GM04504 (cell line): ENCODE measurements at regions not wholly inside any gene's neighbourhood (a gene's known extent, or its start where the extent isn't known, plus 50 kb on each side); places are given as distances from the start of the nearest gene placed in this dataset.

Source experiments
- DNase-seq: peaks from one replicate; pipeline ENCODE4 v3.0.0-alpha.2; 2012; ENCODE audit warnings: low read depth

DNA sequence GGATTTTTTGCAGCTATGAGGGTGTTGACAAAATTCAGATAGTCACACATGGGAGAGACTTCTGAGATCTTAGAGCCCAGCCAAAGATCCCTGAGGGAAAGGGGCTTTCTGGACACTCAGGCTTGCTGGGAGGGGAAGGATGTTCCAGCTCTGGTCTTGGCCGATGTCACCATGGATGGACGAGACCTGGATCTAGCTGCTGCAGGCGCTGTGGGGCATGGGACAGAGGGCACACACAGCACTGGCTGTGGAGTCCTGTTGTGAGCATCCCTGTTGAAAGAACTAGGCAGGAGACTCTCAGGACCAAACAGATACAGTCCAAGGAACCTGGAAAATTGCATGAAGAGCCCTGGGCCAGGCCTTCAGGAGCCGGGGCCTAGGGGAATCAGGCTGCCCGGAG lies 80.1 kb upstream of the SDK2 start:
- DNase-seq = no peak

GRCh38 chr17:73724990-73725389 lies 80.7 kb upstream of the SDK2 start:
- DNase-seq = no peak

GRCh38 chr17:73725794-73726515 lies 81.7 kb upstream of the SDK2 start:
- DNase-seq = no peak

- no peak for DNase-seq
Measured at GRCh38 chr17:73727941-73728340, 83.7 kb upstream of the SDK2 start.

- DNase-seq = no peak
Measured at GRCh38 chr17:73729101-73729500, 84.9 kb upstream of the SDK2 start.

- DNase-seq = no peak
Measured at GRCh38 chr17:73731733-73732132, 87.5 kb upstream of the SDK2 start.

GRCh38 chr17:73733517-73733916 lies 89.3 kb upstream of the SDK2 start:
- no peak for DNase-seq

DNA sequence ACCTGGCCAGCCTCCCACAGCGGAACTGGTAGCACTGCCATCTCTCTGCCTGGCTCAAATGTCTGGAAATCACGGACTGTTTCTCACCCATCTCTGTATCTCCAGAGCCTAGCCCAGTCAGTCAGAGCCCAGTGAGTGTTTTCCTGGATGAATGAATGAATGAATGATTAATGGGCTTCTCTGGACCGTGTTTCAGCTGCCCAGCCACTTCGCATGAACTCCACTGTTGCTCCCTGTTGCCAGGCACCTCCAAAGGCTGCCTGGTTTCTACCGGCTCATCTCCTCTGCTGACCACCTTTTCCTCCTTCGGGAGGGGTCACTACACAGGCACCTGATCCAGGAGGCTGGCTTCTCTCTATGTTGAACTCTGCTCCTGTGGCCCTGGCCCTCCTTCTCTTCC lies 91.0 kb upstream of the SDK2 start:
- no peak for DNase-seq

GRCh38 chr17:73738751-73739575 lies 94.7 kb upstream of the SDK2 start:
- no peak for DNase-seq

GRCh38 chr17:73740370-73740769 lies 96.1 kb upstream of the SDK2 start:
- DNase-seq = no peak

GRCh38 chr17:73742948-73743381 lies 98.7 kb upstream of the SDK2 start:
- DNase-seq = no peak

- no peak for DNase-seq
Measured at GRCh38 chr17:73743518-73744201, 99.4 kb upstream of the SDK2 start.

DNA sequence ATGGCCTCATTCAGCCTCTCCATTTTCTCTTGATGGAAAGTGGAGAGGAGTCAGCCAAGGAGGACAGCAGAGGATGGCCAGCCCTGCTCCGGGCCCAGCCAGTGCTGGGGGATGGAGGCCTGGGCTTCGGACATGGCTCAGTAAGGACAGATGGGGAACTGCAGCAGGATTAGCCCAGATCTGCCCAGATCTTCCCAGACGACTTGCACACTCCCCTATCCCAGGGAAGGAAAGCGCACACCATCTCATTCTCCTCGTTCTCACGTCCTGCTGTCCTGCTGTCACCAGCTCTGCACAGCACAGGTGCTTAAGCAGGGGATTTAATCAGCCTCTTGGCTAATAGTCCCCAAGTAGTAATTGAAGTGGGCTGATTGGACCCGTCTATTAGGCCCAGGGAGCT lies 100.2 kb upstream of the SDK2 start:
- DNase-seq = no peak

DNA sequence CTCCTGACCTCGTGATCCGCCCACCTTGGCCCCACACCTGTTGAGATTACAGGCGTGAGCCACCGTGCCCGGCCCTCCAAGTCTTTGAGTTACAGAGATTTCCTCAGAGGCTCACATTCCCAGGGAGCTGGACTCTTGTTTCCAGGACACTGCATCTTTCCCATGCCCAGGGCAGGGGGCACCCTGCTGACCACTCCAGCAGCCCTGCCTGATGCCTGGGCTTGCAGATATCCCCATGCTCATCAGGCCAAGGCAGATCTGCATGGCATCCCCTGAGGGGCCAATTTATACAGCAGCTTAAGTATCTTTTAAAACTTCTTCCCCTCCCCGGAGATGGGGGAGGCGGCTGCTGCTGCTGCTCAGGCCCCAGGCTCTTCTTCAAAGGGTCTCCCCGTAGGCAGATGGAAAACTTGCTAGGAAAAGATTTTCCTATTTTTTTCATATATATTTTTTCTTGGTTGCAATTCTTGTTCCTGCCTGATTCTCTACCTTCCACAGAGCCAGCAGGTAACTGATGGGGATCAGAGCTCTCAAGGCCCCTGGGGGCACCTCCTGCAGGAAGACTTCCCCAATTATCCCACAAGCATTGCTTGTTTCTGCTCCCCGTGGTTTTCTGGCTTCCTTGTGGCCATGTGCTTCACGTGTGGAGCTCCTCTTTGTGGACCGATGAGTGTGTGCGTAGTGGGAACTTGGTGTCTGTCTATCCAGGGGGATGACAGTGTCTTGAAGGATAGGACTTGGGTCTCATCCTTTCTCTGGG lies 102.2 kb upstream of the SDK2 start:
- DNase-seq = no peak

- DNase-seq = no peak
Measured at GRCh38 chr17:73747221-73748002, 103.2 kb upstream of the SDK2 start.

DNA sequence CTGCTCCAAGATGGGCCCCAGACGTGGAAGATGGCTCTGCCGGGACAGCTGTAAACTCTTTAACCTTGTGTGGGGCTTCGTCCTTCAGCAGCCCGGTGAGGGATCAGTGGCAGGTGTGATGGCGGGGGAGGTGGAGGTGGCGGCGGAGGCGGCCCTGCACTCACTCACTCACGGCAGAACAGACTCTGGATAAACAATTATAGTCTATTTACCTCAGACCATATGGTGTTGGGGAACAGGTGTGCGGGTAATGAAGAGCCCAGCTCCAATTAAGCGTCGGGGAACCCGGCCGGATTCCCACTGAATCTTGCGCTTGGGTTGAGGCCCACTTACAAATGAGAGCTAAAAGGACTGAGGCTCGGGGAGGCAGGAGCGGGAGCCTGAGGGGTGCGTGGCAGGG lies 104.3 kb upstream of the SDK2 start:
- no peak for DNase-seq

- DNase-seq = no peak
Measured at GRCh38 chr17:73749337-73749823, 105.1 kb upstream of the SDK2 start.

DNA sequence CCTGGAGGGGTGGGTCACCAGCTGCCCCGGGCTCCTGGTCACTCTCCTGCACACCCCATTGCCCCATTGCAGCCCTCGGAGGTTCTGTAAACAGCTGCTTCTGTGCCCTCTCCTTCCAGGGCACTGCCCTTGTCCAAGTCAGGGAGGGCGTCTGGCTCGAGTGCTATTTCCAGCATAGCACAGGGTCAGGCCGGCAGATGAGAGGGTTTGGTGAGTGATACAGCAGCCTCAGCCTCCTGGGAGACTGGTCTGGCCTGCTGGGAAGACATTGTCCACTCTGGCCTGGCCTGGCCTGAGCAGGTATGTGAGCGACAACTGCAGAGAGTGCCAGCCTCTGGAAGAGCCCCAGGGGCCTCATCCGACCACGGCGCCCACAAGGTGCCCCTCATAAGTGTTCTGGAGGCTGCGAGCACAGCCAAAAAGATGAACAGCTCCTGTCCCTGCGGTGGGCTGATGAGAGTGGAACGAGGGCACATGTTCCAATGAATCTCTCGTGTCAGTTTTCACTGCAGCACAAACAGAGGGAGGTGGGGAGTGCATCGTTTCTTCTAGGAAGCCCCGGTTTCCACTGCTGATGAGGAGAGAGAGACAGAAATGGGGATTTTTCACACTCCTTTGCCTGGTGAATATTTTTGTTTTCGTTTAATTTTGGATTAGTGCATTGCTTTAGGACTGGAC lies 105.8 kb upstream of the SDK2 start:
- DNase-seq = no peak

DNA sequence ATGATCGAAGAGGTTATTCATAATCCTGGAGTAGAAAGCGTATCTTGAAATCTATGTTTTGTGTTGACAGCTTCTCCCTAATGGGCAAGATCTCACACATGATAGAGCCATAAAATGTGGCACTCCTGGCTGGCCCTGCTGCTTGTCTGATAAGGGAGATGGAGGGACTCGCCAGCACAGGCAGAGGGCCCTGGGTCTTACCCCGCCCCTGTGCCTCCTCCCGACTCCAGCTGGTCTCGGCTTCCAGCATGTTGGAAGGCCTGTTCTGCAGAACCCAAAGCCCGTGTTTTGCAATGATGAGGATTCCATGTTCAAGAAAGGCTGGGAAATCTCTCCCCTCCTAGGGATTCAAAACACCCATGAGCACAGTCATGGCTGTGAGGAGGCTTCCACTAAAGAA lies 106.7 kb upstream of the SDK2 start:
- DNase-seq = no peak

GRCh38 chr17:73753751-73754496 lies 109.7 kb upstream of the SDK2 start:
- DNase-seq = no peak
